Effector memory CD4-positive, alpha-beta T cell (primary cell): ENCODE measurements at regions not wholly inside any gene's neighbourhood (a gene's known extent, or its start where the extent isn't known, plus 50 kb on each side); places are given as distances from the start of the nearest gene placed in this dataset.

Experiments
- DNase-seq, 3 donors: peaks; one replicate each; pipeline ENCODE4 v3.0.0-alpha.2; 2020
- H3K27ac ChIP-seq: 2 replicates; pipeline ENCODE4 v1.7.0; 2013; ENCODE audit warnings: mild to moderate bottlenecking, low read length, moderate library complexity; ENCODE audit not compliant: insufficient read depth, poor library complexity, severe bottlenecking
- H3K27me3 ChIP-seq: replicated peaks from 2 replicates; pipeline ENCODE4 v1.7.0; 2013; ENCODE audit warnings: mild to moderate bottlenecking, low read length; ENCODE audit not compliant: insufficient read depth, control insufficient read depth, poor library complexity, severe bottlenecking
- H3K36me3 ChIP-seq: 2 replicates; pipeline ENCODE4 v1.7.0; 2013; ENCODE audit warnings: mild to moderate bottlenecking, low read length, moderate library complexity; ENCODE audit not compliant: control insufficient read depth, insufficient read depth
- H3K4me1 ChIP-seq: 2 replicates; pipeline ENCODE4 v1.7.0; 2013; ENCODE audit warnings: low read length, mild to moderate bottlenecking; ENCODE audit not compliant: control insufficient read depth, insufficient read depth, poor library complexity, severe bottlenecking
- H3K4me3 ChIP-seq: 2 replicates; pipeline ENCODE4 v1.7.0; 2013; ENCODE audit warnings: low read length, low read depth, mild to moderate bottlenecking; ENCODE audit not compliant: insufficient read depth, poor library complexity, severe bottlenecking
- H3K9me3 ChIP-seq: 2 replicates; pipeline ENCODE4 v1.7.0; 2013; ENCODE audit warnings: mild to moderate bottlenecking, low read length, moderate library complexity; ENCODE audit not compliant: control insufficient read depth

GRCh38 chr13:42396901-42397655, 125.1 kb downstream of the AKAP11 start:
- no peak for DNase-seq
- Histone ChIP-seq H3K36me3 (no peaks in the 10 kb centered on the region), H3K4me3 (peak overlapping the region; percentile 10), H3K9me3 (no peaks in the 10 kb centered on the region), H3K4me1 (peaks cover 46% of the 10 kb centered on the region), H3K27me3 (no peaks in the 10 kb centered on the region), H3K27ac (no peak overlapping the region)

GRCh38 chr13:42398533-42398932, 126.6 kb downstream of the AKAP11 start:
- DNase-seq, result no peak
- H3K27me3 ChIP-seq, result no peaks in the 10 kb centered on the region
- no peaks in the 10 kb centered on the region for H3K9me3 ChIP-seq
- no peaks in the 10 kb centered on the region for H3K36me3 ChIP-seq
- no peak overlapping the region for H3K27ac ChIP-seq
- no peak overlapping the region for H3K4me3 ChIP-seq
- H3K4me1 ChIP-seq, result peaks cover 33% of the 10 kb centered on the region

- Histone ChIP-seq H3K4me3 (no peak overlapping the region), H3K36me3 (no peaks in the 10 kb centered on the region), H3K27me3 (no peaks in the 10 kb centered on the region), H3K27ac (no peak overlapping the region), H3K9me3 (no peaks in the 10 kb centered on the region), H3K4me1 (peaks cover 15% of the 10 kb centered on the region)
- no peak for DNase-seq
Measured at GRCh38 chr13:42400188-42400833, 128.4 kb downstream of the AKAP11 start.

- Histone ChIP-seq H3K36me3 (no peaks in the 10 kb centered on the region), H3K27ac (no peak overlapping the region)
Measured at GRCh38 chr13:42401376-42401775, 129.4 kb downstream of the AKAP11 start.

GRCh38 chr13:42405665-42406390, 133.9 kb downstream of the AKAP11 start:
- H3K27ac ChIP-seq, result peak overlapping the region; percentile 56
- H3K4me3 ChIP-seq, result no peak overlapping the region
- DNase-seq, result peak in 2 of 3 donors; percentile 13 to 28
- H3K9me3 ChIP-seq, result no peaks in the 10 kb centered on the region
- no peaks in the 10 kb centered on the region for H3K36me3 ChIP-seq
- no peaks in the 10 kb centered on the region for H3K4me1 ChIP-seq
- H3K27me3 ChIP-seq, result no peaks in the 10 kb centered on the region

More at GRCh38 chr13:42401376-42401775, 129.4 kb downstream of the AKAP11 start:
- no peak for DNase-seq
- Histone ChIP-seq H3K27me3 (no peaks in the 10 kb centered on the region), H3K4me3 (no peak overlapping the region), H3K4me1 (peaks cover 5% of the 10 kb centered on the region), H3K9me3 (no peaks in the 10 kb centered on the region)

GRCh38 chr13:42409075-42409474, 137.1 kb downstream of the AKAP11 start:
- H3K4me3 ChIP-seq, result no peak overlapping the region
- no peak for DNase-seq

GRCh38 chr13:42409551-42409950, 137.6 kb downstream of the AKAP11 start:
- no peaks in the 10 kb centered on the region for H3K27me3 ChIP-seq
- H3K27ac ChIP-seq, result no peak overlapping the region
- H3K9me3 ChIP-seq, result no peaks in the 10 kb centered on the region
- H3K4me1 ChIP-seq, result no peaks in the 10 kb centered on the region
- DNase-seq, result no peak
- no peaks in the 10 kb centered on the region for H3K36me3 ChIP-seq
- no peak overlapping the region for H3K4me3 ChIP-seq

More at GRCh38 chr13:42409075-42409474, 137.1 kb downstream of the AKAP11 start:
- H3K36me3 ChIP-seq, result no peaks in the 10 kb centered on the region
- H3K9me3 ChIP-seq, result no peaks in the 10 kb centered on the region
- no peak overlapping the region for H3K27ac ChIP-seq
- no peaks in the 10 kb centered on the region for H3K27me3 ChIP-seq
- H3K4me1 ChIP-seq, result no peaks in the 10 kb centered on the region

GRCh38 chr13:42412812-42413483, 141.0 kb downstream of the AKAP11 start:
- no peaks in the 10 kb centered on the region for H3K27me3 ChIP-seq
- no peaks in the 10 kb centered on the region for H3K36me3 ChIP-seq
- no peak overlapping the region for H3K4me3 ChIP-seq
- no peaks in the 10 kb centered on the region for H3K4me1 ChIP-seq
- no peaks in the 10 kb centered on the region for H3K9me3 ChIP-seq
- DNase-seq, result no peak
- no peak overlapping the region for H3K27ac ChIP-seq

GRCh38 chr13:42413484-42413815, 141.5 kb downstream of the AKAP11 start:
- no peak overlapping the region for H3K4me3 ChIP-seq
- no peaks in the 10 kb centered on the region for H3K4me1 ChIP-seq
- DNase-seq, result no peak
- H3K36me3 ChIP-seq, result no peaks in the 10 kb centered on the region
- H3K27ac ChIP-seq, result no peak overlapping the region
- H3K27me3 ChIP-seq, result no peaks in the 10 kb centered on the region
- H3K9me3 ChIP-seq, result no peaks in the 10 kb centered on the region
